ENCODE measurements at regions not wholly inside any gene's neighbourhood (a gene's known extent, or its start where the extent isn't known, plus 50 kb on each side); places are given as distances from the start of the nearest gene placed in this dataset.

DNA sequence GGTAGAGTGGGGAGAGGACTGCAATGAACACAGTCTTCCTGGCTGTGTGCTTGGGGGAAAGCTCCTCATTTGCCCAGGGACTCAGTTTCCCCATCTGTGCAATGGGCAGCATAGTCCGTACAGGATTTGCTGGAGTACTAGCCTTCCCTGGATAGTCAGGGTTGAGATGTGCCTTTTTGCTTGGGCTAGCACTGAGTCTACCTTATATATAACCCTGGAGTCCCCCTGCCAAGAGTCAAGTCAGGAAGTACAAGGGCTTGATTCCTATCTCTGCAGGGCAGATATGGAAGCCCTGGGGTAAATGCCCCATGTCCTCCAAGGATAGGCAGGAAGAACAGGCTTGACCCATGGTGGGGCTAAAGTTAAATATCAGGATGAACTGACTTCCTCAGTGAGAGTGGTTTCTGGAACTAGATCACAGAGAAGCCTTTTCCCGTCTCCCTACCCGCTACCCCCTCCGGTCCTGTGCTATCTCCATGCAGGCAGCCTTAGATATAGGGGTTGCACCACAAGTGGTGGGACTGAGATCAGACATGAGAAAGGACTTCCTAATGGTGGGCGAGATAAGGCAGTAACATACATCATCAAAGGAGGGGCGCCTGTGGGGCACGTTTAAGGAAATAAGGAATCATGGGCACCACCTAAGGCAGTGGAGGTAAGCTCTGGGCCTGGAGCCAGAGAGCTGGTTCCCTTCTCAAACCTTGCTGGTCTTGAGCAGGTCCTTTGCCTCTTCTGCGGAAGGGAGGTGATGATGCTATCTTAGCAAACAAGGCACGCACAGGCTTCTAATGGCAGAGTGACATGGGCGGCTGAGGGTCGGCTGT, 157.9 kb downstream of the MRPL14 start:
- DNase-seq (ENCODE audit: low read depth), result no peak
- TF ChIP-seq, protein P1, sequence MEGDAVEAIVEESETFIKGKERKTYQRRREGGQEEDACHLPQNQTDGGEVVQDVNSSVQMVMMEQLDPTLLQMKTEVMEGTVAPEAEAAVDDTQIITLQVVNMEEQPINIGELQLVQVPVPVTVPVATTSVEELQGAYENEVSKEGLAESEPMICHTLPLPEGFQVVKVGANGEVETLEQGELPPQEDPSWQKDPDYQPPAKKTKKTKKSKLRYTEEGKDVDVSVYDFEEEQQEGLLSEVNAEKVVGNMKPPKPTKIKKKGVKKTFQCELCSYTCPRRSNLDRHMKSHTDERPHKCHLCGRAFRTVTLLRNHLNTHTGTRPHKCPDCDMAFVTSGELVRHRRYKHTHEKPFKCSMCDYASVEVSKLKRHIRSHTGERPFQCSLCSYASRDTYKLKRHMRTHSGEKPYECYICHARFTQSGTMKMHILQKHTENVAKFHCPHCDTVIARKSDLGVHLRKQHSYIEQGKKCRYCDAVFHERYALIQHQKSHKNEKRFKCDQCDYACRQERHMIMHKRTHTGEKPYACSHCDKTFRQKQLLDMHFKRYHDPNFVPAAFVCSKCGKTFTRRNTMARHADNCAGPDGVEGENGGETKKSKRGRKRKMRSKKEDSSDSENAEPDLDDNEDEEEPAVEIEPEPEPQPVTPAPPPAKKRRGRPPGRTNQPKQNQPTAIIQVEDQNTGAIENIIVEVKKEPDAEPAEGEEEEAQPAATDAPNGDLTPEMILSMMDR (IDR thresholded peaks at IDR 0.05; ENCODE audit: low read length, missing control alignments), result no peak
- H3K4me3 ChIP-seq (replicated peaks; ENCODE audit: low read depth, low read length), result no peak overlapping the region

DNA sequence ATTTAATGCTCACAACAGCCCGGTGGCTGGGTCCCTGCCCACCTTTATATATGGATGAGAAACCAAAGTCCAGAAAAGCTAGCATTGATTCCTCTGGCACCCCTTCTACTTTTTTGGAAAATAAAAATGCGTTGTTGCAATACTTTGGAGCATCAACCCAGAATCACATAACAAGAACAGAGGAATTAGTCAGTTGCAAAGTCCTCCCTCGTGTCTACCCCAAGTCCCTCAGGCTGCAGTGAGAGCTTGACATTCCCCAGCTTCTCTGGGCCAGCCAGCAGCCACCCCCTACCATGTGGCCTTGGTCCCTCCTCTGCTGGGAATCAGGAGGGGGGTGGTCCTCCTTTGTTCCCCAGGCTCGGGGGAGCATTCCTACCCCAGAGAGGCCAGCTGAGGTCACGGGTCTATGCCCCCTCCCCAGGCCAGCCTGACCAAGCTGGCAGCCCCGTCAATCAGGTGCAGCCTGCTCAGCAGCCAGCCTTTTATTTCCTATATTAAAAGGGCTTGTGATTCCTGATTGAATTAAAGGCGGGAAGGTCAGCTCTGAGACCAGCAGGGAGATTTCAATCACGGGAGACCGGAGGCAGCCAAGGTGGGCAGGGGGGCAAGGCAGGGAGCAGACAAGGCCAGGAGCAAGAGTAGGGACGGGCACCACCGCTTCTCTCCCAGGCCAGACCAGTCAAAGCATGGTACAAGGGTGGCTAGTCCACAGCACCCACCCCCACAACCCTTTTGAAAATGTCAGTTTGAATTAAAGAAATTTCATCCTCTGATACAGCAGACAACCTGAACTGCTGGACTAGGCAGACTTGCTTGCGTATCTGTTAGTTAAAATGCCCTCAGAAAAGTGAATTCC, 158.9 kb downstream of the MRPL14 start:
- TF ChIP-seq, protein P1 (IDR thresholded peaks at IDR 0.05; ENCODE audit: low read length, missing control alignments), result no peak
- no peak for DNase-seq (ENCODE audit: low read depth)

DNA sequence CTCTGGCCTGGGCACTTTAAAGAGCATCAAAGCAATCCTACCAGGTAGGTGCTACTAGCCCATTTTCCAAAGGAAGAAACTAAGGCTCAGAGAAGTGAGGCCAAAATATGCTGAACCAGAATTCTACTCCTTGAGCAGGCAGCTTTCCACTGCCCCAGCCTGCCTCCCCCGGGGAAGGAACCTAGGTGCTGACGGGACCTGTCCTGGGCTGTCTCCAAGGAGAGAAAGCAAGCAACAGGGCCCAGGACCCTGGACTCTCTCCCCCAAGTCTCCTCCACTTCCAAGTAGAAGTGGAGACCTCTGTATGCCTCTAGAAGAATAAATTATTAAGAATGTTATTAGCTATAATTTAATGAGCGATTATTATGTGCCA, 159.5 kb downstream of the MRPL14 start:
- no peak for DNase-seq (ENCODE audit: low read depth)
- no peak overlapping the region for H3K4me3 ChIP-seq (replicated peaks; ENCODE audit: low read depth, low read length)
- TF ChIP-seq, protein P1 (IDR thresholded peaks at IDR 0.05; ENCODE audit: low read length, missing control alignments), result no peak

More for the DNA sequence above, 158.9 kb downstream of the MRPL14 start:
- no peak overlapping the region for H3K4me3 ChIP-seq (replicated peaks; ENCODE audit: low read depth, low read length)

DNA sequence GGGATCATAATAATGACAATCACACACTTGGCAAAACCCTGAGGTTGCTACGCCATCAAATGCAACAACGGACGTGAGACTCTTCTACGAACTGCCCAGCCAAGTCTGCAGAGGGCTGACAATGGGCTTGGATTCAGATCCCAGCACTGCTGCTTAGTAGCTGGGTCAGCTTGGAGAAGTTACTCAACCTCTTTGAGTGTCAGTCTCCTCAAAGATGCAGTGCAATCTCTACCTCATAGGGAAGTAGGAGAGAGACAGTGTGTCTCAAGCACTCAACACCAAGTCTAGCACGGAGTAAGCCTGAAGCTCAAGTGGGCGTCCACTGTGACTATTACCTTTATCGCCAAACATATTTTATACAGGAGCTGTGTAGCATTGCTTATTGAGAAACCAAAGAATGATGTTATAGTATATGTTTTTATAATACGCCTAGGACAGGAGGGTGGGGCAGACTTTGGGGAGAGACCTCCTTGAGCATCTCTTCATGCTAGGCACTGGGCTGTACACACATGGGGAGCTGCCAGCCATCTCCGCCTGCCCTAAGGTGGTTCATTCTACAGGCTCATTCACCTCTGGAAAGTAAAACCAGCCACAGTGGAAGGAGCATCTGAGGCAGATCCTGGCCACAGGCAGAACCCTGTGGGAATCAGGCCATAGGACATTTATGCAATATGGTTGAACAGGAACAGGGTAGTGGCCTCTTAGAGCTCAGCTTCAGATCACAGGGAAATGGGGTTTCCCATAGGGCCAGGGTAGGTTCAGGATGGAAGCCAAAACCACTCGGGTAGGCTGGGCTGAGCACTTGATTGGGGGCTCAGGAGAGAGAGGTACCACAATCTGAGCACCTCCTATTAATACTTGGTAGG, 160.2 kb downstream of the MRPL14 start:
- no peak for DNase-seq (ENCODE audit: low read depth)
- TF ChIP-seq, protein P1 (IDR thresholded peaks at IDR 0.05; ENCODE audit: low read length, missing control alignments), result no peak
- H3K4me3 ChIP-seq (replicated peaks; ENCODE audit: low read depth, low read length), result no peak overlapping the region

DNA sequence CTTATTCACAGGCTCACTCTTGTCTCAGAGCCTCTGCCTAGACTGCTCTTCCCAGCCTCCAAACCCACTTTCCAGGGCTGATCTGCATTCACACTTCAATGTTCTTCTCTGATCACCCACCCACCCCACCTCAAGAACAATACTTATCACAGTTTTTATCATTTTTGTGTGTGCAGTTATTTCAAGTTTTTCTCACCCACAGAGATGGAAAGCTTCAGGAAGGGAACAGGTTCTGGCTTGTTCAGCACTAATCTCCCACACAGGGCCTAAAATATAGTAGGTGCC, 160.9 kb downstream of the MRPL14 start:
- H3K4me3 ChIP-seq (replicated peaks; ENCODE audit: low read depth, low read length), result no peak overlapping the region
- DNase-seq (ENCODE audit: low read depth), result no peak
- TF ChIP-seq, protein P1 (IDR thresholded peaks at IDR 0.05; ENCODE audit: low read length, missing control alignments), result no peak

DNA sequence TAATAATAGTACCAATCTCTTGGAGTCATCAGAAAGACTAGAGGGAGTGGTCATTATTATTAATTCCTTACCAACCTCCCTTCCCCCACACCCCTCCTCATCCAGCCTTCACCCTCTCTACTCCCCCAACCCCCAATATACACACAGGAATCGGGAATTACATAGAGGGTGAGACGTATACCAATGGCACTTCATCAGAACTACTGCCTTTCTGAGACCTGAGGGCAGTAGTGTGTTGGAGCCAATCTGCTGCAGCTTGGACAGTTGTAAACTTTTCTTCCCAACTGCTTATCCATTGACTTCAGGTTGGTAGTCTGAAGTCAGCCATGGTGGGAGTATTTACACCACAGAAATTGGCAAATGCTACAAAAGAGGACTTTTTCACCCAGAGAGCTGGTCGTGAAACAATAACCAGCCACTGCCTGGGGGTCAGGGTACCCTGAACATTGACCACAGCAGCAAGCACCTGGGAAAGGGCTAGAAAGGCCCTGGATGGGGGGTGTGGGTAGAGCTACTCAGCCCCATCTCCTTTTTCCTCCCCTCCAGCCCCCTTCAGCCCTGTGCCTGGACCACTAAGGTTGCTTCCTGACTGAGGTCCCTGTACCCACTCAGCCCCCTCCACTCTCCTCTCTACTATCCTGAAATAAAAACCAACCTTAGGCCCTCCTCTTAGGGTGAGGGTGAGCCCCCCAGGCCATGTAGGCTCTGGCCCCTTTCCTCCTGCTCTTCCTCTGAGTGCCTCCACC, 161.5 kb downstream of the MRPL14 start:
- DNase-seq (ENCODE audit: low read depth), result no peak
- TF ChIP-seq, protein P1 (IDR thresholded peaks at IDR 0.05; ENCODE audit: low read length, missing control alignments), result no peak

More for the DNA sequence above, 161.5 kb downstream of the MRPL14 start:
- no peak overlapping the region for H3K4me3 ChIP-seq (replicated peaks; ENCODE audit: low read depth, low read length)

Measured in fibroblast of pulmonary artery (primary cell).